ENCODE measurements at regions not wholly inside any gene's neighbourhood (a gene's known extent, or its start where the extent isn't known, plus 50 kb on each side); places are given as distances from the start of the nearest gene placed in this dataset.

GRCh38 chr12:91609283-91609682, 426.7 kb upstream of the DCN start:
- TF ChIP-seq CTCF (conservative IDR thresholded peaks at IDR 0.05; ENCODE audit: low read depth, low read length), result no peak
- no peak for TF ChIP-seq EZH2 (IDR thresholded peaks at IDR 0.05; ENCODE audit: low read length, unreplicated experiment)

Measured in PC-3 (cell line).